ENCODE measurements at regions not wholly inside any gene's neighbourhood (a gene's known extent, or its start where the extent isn't known, plus 50 kb on each side); places are given as distances from the start of the nearest gene placed in this dataset.

DNA sequence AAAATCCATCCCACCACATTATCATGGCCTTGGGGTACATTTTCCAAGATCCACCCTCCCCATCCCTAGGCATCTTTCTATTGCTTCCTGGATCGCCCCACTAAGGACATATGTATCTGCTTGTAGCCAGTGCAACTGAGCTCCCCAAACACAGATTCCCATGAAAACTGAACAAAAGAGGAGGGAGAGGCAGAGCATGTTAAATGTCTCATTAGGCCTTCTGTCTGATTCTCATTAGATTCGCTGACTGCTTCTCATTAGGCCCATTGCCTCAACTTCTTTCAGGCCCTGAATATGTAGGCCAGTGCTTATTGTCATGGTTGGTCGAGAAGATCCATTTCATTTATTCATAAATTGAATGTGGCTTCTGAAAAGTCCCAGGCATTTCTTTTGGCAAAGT lies 698.9 kb downstream of the INHBA start:
- TF ChIP-seq, protein P1, sequence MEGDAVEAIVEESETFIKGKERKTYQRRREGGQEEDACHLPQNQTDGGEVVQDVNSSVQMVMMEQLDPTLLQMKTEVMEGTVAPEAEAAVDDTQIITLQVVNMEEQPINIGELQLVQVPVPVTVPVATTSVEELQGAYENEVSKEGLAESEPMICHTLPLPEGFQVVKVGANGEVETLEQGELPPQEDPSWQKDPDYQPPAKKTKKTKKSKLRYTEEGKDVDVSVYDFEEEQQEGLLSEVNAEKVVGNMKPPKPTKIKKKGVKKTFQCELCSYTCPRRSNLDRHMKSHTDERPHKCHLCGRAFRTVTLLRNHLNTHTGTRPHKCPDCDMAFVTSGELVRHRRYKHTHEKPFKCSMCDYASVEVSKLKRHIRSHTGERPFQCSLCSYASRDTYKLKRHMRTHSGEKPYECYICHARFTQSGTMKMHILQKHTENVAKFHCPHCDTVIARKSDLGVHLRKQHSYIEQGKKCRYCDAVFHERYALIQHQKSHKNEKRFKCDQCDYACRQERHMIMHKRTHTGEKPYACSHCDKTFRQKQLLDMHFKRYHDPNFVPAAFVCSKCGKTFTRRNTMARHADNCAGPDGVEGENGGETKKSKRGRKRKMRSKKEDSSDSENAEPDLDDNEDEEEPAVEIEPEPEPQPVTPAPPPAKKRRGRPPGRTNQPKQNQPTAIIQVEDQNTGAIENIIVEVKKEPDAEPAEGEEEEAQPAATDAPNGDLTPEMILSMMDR (IDR thresholded peaks at IDR 0.05): no peak
- TF ChIP-seq POLR2A (IDR thresholded peaks at IDR 0.05): no peak
